Esophagus muscularis mucosa (tissue), 4 donors: ENCODE measurements at regions not wholly inside any gene's neighbourhood (a gene's known extent, or its start where the extent isn't known, plus 50 kb on each side); places are given as distances from the start of the nearest gene placed in this dataset.

ENCODE experiments used
- CTCF ChIP-seq, 3 experiments: fragments of 200-600 bp in 2 of 3; fragments of 450-650 bp in 1 of 3; sonication (generic) in 2 of 3; IDR thresholded peaks; one replicate each; pipeline ENCODE4 v1.5.1; 2017 to 2019; ENCODE audit warnings: antibody characterized with exemption in 3 of 3, mild to moderate bottlenecking in 2 of 3, moderate library complexity in 1 of 3
- EP300 ChIP-seq: sonication (generic); formaldehyde crosslinking; IDR thresholded peaks from one replicate; pipeline ENCODE4 v1.6.1; 2017; ENCODE audit warnings: antibody characterized with exemption
- POLR2A ChIP-seq: fragments of 450-650 bp; IDR thresholded peaks from one replicate; pipeline ENCODE4 v1.6.1; 2017; ENCODE audit warnings: antibody characterized with exemption, moderate library complexity, mild to moderate bottlenecking, low read depth
- POLR2AphosphoS5 ChIP-seq, 2 donors: sonication (generic); formaldehyde crosslinking; IDR thresholded peaks; one replicate each; pipeline ENCODE4 v1.6.1; 2017; ENCODE audit warnings: antibody characterized with exemption in 2 of 2

DNA sequence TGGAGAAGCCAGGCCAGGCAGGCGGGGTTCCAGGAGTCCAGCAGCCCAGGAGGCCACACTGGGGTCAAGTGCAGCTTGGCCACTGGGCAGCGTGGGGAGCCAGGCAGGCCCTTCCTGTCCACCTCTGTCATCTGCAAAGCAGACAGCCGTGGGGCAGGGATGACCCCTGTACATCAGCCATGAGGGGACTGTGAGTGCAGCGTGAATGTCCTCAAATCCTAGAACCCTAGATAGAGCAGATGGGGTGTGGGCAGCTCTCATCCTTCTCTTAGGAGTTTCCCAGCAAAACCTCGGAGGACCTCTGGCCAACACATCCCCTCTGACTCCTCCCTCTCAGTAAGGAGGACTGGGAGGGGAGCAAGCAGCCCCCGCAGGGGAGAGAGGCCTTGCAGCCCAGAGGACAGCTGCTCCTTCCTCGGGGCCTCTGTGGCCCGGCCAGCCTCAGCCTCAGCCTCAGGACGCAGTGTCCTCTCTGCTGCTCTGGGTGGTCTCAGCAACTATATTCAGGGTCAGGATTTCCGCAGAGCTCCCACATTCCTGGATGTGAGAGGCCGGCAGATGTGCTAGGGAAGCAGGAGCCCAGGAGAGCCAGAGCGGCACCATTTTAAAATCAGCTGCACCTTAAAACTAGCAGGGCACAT is 820.5 kb downstream of the BRD1 start:
- TF ChIP-seq CTCF (IDR thresholded peaks at IDR 0.05): no peak
- TF ChIP-seq POLR2AphosphoS5 (IDR thresholded peaks at IDR 0.05): no peak
- TF ChIP-seq POLR2A: no peak
- no peak for TF ChIP-seq EP300
